Lung (tissue), 11 donors: ENCODE measurements at regions not wholly inside any gene's neighbourhood (a gene's known extent, or its start where the extent isn't known, plus 50 kb on each side); places are given as distances from the start of the nearest gene placed in this dataset.
A peak's percentile ranks its signal among the peaks of the same experiment; 100 is the strongest.

Experiments used
- ATAC-seq: fragments of 200-7000 bp; cut with Tn5 transposase; one replicate; pipeline ENCODE4 v1.9.1; 2020; ENCODE audit warnings: moderate number of reproducible peaks; ENCODE audit not compliant: insufficient read depth, low FRiP score
- DNase-seq, 3 donors: peaks; one replicate each; pipeline ENCODE4 v3.0.0-alpha.2; 2013 to 2017
- H3K27ac ChIP-seq, 2 donors: one replicate each; pipeline ENCODE4 v1.5.1; 2013; ENCODE audit warnings: mild to moderate bottlenecking in 2 of 2, moderate library complexity in 2 of 2, control low read depth in 1 of 2, inconsistent platforms in 1 of 2, low read depth in 1 of 2, low read length in 1 of 2
- H3K27me3 ChIP-seq, 3 donors: one replicate each; pipeline ENCODE4 v1.5.1; 2013; ENCODE audit warnings: low read length in 2 of 3; ENCODE audit not compliant: control insufficient read depth in 3 of 3, insufficient read depth in 3 of 3
- H3K36me3 ChIP-seq, 4 donors: one replicate each; pipeline ENCODE4 v1.5.1; 2013; ENCODE audit warnings: low read length in 4 of 4, mild to moderate bottlenecking in 1 of 4, moderate library complexity in 1 of 4; ENCODE audit not compliant: control insufficient read depth in 4 of 4, insufficient read depth in 4 of 4
- H3K4me1 ChIP-seq, 5 donors: one replicate each; pipeline ENCODE4 v1.5.1; 2013; ENCODE audit warnings: low read length in 5 of 5, mild to moderate bottlenecking in 2 of 5, moderate library complexity in 1 of 5; ENCODE audit not compliant: control insufficient read depth in 5 of 5, insufficient read depth in 5 of 5
- H3K4me3 ChIP-seq: one replicate; pipeline ENCODE4 v1.5.1; 2013; ENCODE audit warnings: mild to moderate bottlenecking, control low read depth, moderate library complexity
- H3K9ac ChIP-seq, 2 donors: one replicate each; pipeline ENCODE4 v1.5.1; 2013; ENCODE audit warnings: low read length in 2 of 2, control low read depth in 1 of 2; ENCODE audit not compliant: insufficient read depth in 1 of 2
- H3K9me3 ChIP-seq, 4 donors: one replicate each; pipeline ENCODE4 v1.5.1; 2013; ENCODE audit warnings: low read length in 3 of 4, mild to moderate bottlenecking in 1 of 4, moderate library complexity in 1 of 4; ENCODE audit not compliant: control insufficient read depth in 4 of 4, insufficient read depth in 3 of 4
- CTCF ChIP-seq: IDR thresholded peaks from 2 replicates; pipeline ENCODE4 v1.5.1; 2012; ENCODE audit warnings: mild to moderate bottlenecking; ENCODE audit errors: control extremely low read depth, extremely low read depth
- WGBS, 2 donors: extraction: QIAGEN DNeasy Blood & Tissue Kit; methylation state at CpG; one replicate each; pipeline ENCODE4 v1.1.7; 2013; 5-methylcytosine and 5-hydroxymethylcytosine counted together
- donor health status: control.
- donor health status: control.
- donor health status: Bipolar disorder and iron deficiency.
- donor health status: healthy.
- donor health status: DM: yes; HTN: yes; CAD: no.

GRCh38 chr4:38281371-38282071 lies 321.3 kb downstream of the PTTG2 start:
- H3K4me1 ChIP-seq, result peaks cover 0 to 7% (median 2%) of the 10 kb centered on the region in 5 donors
- ATAC-seq, result no peak
- TF ChIP-seq CTCF, result no peak
- H3K36me3 ChIP-seq, result no peaks in the 10 kb centered on the region
- 53 to 74% methylated on average over 2 of the region's 2 CpGs for WGBS, 2 donors
- no peaks in the 10 kb centered on the region for H3K27me3 ChIP-seq
- no peaks in the 10 kb centered on the region for H3K9me3 ChIP-seq
- DNase-seq, result peak in 2 of 3 donors; percentile 67 to 84
- H3K9ac ChIP-seq, result no peak overlapping the region
- no peak overlapping the region for H3K27ac ChIP-seq
- no peak overlapping the region for H3K4me3 ChIP-seq

- Histone ChIP-seq H3K36me3 (no peaks in the 10 kb centered on the region), H3K4me1 (peaks cover 0 to 7% (median 2%) of the 10 kb centered on the region in 5 donors), H3K9me3 (no peaks in the 10 kb centered on the region), H3K27ac (no peak overlapping the region), H3K4me3 (no peak overlapping the region), H3K9ac (no peak overlapping the region), H3K27me3 (no peaks in the 10 kb centered on the region)
- WGBS, 2 donors, result 70 to 89% methylated on average over 3 of the region's 3 CpGs
- ATAC-seq (no peak), DNase-seq (no peak)
- no peak for TF ChIP-seq CTCF
Measured at GRCh38 chr4:38283724-38284123, 323.5 kb downstream of the PTTG2 start.

- Histone ChIP-seq H3K27me3 (no peaks in the 10 kb centered on the region), H3K27ac (no peak overlapping the region), H3K9ac (no peak overlapping the region), H3K4me1 (peaks cover 0 to 7% (median 2%) of the 10 kb centered on the region in 5 donors), H3K9me3 (no peaks in the 10 kb centered on the region), H3K4me3 (no peak overlapping the region), H3K36me3 (no peaks in the 10 kb centered on the region)
- ATAC-seq (no peak), DNase-seq (no peak)
- 68 to 83% methylated on average over 2 of the region's 2 CpGs for WGBS, 2 donors
- TF ChIP-seq CTCF, result no peak
Measured at GRCh38 chr4:38284294-38285030, 324.3 kb downstream of the PTTG2 start.
